Adrenal gland (tissue), 5 donors: ENCODE measurements at regions not wholly inside any gene's neighbourhood (a gene's known extent, or its start where the extent isn't known, plus 50 kb on each side); places are given as distances from the start of the nearest gene placed in this dataset.

Source experiments
- POLR2A ChIP-seq, 2 donors: fragments of 450-650 bp; IDR thresholded peaks; one replicate each; pipeline ENCODE4 v1.6.1; 2017; ENCODE audit warnings: antibody characterized with exemption in 2 of 2, mild to moderate bottlenecking in 2 of 2, moderate library complexity in 1 of 2
- TF ChIP-seq, protein P1 (sequence below), 6 experiments: fragments of 450-650 bp in 4 of 6; fragments of 200-600 bp in 2 of 6; sonication (generic) in 1 of 6; IDR thresholded peaks; 1 replicate in 5 of 6; 2 replicates in 1 of 6; pipeline versions ENCODE4 v1.5.1 to v1.8.0; 2016 to 2021; ENCODE audit warnings: antibody characterized with exemption in 6 of 6, mild to moderate bottlenecking in 2 of 6, moderate library complexity in 1 of 6
- donor health status: DM: no; HTN: no; CAD: no.

- TF ChIP-seq, protein P1, sequence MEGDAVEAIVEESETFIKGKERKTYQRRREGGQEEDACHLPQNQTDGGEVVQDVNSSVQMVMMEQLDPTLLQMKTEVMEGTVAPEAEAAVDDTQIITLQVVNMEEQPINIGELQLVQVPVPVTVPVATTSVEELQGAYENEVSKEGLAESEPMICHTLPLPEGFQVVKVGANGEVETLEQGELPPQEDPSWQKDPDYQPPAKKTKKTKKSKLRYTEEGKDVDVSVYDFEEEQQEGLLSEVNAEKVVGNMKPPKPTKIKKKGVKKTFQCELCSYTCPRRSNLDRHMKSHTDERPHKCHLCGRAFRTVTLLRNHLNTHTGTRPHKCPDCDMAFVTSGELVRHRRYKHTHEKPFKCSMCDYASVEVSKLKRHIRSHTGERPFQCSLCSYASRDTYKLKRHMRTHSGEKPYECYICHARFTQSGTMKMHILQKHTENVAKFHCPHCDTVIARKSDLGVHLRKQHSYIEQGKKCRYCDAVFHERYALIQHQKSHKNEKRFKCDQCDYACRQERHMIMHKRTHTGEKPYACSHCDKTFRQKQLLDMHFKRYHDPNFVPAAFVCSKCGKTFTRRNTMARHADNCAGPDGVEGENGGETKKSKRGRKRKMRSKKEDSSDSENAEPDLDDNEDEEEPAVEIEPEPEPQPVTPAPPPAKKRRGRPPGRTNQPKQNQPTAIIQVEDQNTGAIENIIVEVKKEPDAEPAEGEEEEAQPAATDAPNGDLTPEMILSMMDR (IDR thresholded peaks at IDR 0.05): no peak
- TF ChIP-seq POLR2A (IDR thresholded peaks at IDR 0.05): no peak
Observed at GRCh38 chr4:128707864-128708263, 101.6 kb upstream of the JADE1 start.
